ENCODE measurements at regions not wholly inside any gene's neighbourhood (a gene's known extent, or its start where the extent isn't known, plus 50 kb on each side); places are given as distances from the start of the nearest gene placed in this dataset.
A peak's percentile ranks its signal among the peaks of the same experiment; 100 is the strongest.

GRCh38 chr1:112264010-112264409 is 132.0 kb upstream of the CTTNBP2NL start:
- DNase-seq (ENCODE audit: low read depth) = no peak

GRCh38 chr1:112264553-112264952 is 131.5 kb upstream of the CTTNBP2NL start:
- peak; percentile 18 for DNase-seq (ENCODE audit: low read depth)

DNA sequence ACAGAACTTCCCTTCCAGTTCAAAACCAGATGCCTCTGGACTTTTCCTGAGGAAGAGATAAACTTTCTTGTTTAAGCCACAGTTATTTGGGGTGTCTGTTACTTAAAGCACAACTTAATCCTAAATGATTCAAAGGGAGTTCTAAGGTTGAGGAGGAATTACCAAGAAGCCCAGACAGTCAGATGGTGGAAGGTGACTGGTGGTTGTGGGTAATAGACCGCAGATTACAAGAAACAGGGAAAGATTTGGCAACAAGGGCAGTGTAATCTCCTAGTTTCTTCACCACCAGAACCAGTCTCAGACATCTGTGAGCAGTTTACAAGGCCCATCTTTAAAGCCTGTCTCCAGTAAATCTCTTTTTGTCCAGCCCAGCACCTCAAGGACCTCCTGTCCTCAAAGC is 130.1 kb upstream of the CTTNBP2NL start:
- DNase-seq (ENCODE audit: low read depth) = no peak

GRCh38 chr1:112267206-112267605 is 128.8 kb upstream of the CTTNBP2NL start:
- DNase-seq (ENCODE audit: low read depth) = no peak

DNA sequence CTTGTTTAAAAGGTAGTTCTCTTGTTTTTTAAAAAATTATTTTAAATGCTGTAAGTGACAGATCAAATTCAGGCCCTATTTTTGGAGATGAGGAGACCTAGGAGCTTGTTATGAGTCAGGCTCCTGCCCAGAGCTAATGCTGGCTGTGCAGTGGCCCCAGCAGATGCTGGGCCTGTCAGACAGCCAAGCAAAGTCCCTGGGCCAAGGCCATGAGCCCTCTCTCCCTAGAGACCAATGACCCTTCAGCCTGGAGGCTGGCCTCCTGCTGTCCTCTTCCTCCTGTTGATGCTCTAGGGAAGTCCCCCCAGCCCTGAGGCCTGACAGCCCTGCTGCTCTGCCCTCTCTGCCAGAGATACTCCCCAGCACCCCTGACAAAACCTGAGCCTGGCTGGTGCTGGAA is 128.1 kb upstream of the CTTNBP2NL start:
- peak; percentile 30 for DNase-seq (ENCODE audit: low read depth)

DNA sequence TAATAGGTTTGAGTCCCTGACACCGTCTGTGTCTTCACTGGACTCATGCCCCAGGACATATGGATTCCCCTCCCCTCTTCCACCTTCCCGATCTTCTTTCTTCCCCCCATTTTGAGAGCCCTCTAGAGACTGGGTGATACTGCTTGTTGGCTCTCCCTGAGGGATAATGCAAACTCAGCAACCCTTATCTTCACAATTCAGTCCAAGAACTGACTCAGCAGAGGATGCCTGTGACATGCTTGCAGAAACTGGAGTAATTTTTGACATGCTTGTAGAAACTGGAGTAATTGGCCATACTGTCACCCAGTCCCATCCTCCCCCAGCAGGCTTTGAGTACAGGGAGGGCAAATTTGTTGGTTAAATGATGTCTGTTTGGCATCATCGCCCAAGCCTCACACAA is 127.6 kb upstream of the CTTNBP2NL start:
- DNase-seq (ENCODE audit: low read depth) = no peak

GRCh38 chr1:112271270-112271669 is 124.7 kb upstream of the CTTNBP2NL start:
- no peak for DNase-seq (ENCODE audit: low read depth)

GRCh38 chr1:112272101-112272772 is 123.8 kb upstream of the CTTNBP2NL start:
- DNase-seq (ENCODE audit: low read depth) = no peak

GRCh38 chr1:112284796-112285195 is 111.2 kb upstream of the CTTNBP2NL start:
- DNase-seq (ENCODE audit: low read depth) = no peak

- no peak for DNase-seq (ENCODE audit: low read depth)
These were observed 110.7 kb upstream of the CTTNBP2NL start for GRCh38 chr1:112285316-112285715.

DNA sequence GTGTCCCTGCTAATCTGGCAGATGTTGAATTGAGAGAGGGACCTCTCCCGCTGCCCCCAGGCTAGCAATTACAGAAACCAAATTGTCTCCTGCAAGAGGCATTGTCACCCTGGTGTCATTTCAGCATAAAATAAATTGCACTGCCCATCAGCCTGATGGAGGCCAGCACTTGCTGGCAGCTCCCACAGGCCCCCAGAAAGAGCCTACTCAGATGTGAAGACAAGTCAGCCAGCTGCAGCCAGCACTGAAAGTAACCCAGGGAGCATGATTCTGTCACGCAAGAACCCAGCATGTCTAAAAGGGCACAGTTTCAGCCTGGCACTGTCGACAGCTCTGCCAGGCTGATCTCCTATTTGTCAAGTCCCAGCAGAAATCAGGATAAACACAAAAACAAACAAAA is 110.3 kb upstream of the CTTNBP2NL start:
- no peak for DNase-seq (ENCODE audit: low read depth)

- DNase-seq (ENCODE audit: low read depth) = peak; percentile 34
These were observed 99.1 kb upstream of the CTTNBP2NL start for GRCh38 chr1:112296908-112297307.

DNA sequence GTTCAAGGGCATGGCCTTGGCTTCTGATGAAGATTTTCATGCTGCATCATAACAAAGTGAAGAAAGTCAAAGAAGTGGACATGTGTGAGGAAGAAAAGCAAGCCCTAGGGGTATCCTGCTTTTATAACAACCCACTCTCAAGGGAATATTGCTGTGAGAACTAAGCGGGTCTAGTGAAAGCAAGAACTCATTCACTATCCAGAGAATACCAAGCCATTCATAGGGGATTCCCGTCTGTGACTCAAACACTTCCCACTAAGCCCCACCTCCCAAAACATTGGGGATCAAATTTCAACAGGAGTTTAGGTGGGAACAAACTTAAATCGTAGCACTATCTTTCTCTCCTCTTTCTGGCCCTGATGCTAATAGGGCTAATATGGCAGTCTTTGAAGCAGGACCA is 98.5 kb upstream of the CTTNBP2NL start:
- DNase-seq (ENCODE audit: low read depth) = peak; percentile 10

- DNase-seq (ENCODE audit: low read depth) = peak; percentile 53
These were observed 97.5 kb upstream of the CTTNBP2NL start for GRCh38 chr1:112298558-112298957.

DNA sequence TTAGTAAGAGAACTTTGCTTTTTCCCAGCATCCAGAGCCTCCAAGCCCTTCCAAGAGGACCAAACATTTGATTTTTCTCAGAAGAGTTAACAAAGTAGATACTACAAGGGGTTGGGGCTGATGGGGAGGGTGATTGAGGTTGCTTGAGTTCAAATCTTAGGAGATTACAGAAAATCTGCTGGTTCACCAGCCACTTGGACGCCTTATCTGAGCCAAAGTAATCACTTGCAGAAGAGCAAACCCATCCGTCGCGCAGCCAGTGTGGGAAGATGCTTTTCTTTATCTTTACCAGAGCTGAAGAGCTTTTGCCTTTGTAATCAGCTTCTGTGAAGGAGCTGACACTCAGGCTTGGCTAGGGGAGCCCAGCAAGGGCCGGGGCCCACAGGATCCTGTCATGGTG is 91.9 kb upstream of the CTTNBP2NL start:
- no peak for DNase-seq (ENCODE audit: low read depth)

GRCh38 chr1:112304612-112305011 is 91.4 kb upstream of the CTTNBP2NL start:
- DNase-seq (ENCODE audit: low read depth) = no peak

- DNase-seq (ENCODE audit: low read depth) = no peak
These were observed 88.0 kb upstream of the CTTNBP2NL start for GRCh38 chr1:112307930-112308591.

DNA sequence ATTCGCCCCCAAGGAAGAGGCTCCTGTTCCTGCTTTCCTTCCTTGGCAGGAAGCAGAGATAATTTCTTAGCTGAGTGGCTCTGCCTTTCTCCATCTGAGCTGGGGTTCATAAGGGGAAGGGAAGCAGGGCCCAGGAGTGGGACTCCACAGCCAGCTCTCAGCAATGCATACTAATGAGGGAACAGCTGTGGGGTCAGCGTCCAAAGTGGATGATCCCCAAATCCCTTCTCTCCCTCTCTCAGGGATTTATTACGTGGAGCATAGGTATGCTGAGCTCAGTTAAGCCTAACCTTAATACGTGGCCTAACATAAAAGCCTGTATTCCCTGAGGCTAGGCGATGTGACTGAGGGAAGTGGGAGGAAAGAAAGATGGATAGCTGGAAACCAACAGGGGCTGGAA is 87.3 kb upstream of the CTTNBP2NL start:
- no peak for DNase-seq (ENCODE audit: low read depth)

DNA sequence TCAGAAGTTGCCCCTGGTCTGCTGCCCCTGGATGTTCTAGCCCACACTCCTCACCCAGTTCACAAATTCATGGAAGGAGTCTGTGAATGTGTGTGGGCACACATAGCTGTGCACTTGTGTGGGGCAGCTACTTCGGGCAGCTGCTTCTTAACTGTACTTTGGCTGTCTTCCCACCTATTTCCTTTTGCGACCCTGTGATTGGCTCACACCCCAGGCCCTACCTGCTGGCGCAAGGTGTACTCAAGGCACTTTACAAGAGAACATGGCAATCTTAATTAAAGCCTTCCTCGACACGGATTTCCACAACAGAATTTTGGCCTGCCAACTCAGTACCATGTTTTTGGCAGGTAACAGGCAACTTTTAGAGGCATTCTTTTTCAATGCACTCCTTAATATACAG is 86.5 kb upstream of the CTTNBP2NL start:
- DNase-seq (ENCODE audit: low read depth) = no peak

GRCh38 chr1:112312315-112312714 is 83.7 kb upstream of the CTTNBP2NL start:
- peak; percentile 18 for DNase-seq (ENCODE audit: low read depth)

GRCh38 chr1:112312879-112313278 is 83.1 kb upstream of the CTTNBP2NL start:
- DNase-seq (ENCODE audit: low read depth) = no peak

DNA sequence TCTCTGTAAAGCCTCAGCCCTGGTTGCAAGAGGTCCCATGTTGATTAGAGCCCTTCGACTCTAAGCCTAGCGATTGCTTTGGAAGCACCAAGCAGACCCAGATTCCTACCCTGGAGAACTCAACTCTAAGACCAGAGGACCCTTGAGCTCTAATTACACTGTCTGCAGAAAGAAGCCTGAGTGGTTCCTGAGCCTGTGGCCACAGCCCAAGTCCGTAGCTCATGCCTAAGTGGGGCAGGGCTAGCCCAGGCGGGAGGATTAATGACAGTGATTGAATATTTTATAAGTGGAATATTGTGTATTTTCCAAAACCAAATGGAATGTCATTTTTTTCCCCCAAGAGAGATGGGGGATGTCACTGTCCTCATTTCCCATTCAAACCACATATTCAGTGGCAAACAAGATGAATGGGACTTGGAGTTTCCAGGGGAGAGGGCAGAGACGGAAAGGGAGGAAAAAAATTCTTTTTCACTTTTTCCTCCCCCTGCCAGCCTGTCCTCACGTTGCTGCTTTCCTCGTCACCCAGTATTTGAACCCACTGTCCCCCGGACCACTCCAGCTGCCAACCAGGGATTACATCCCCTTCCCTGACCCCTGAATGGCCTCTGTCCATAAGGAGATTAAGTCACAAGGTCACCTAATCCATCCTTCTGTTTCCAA is 79.6 kb upstream of the CTTNBP2NL start:
- DNase-seq (ENCODE audit: low read depth) = no peak

GRCh38 chr1:112317140-112317539 is 78.9 kb upstream of the CTTNBP2NL start:
- DNase-seq (ENCODE audit: low read depth) = no peak

Data from LHCN-M2 (cell line).